ENCODE measurements at regions not wholly inside any gene's neighbourhood (a gene's known extent, or its start where the extent isn't known, plus 50 kb on each side); places are given as distances from the start of the nearest gene placed in this dataset.

- intact Hi-C loops (cut with micrococcal nuclease), result loop anchor here in 1 of 2 donors (5.0 kb wide), 1 partner anchor 181 kb away; no protein-coding TSS in a partner anchor
- ChIA-PET CTCF (no interaction called here), POLR2A (no interaction called here)
Observed at GRCh38 chr10:129151281-129151680, 315.8 kb upstream of the MGMT start.

GRCh38 chr10:129156406-129156805, 310.6 kb upstream of the MGMT start:
- no peaks in the 10 kb centered on the region for H3K9me3 ChIP-seq (ENCODE audit: control insufficient read depth in 2 of 3, low read length in 3 of 3)
- H3K36me3 ChIP-seq (ENCODE audit: control insufficient read depth in 2 of 3, insufficient read depth in 3 of 3, low read length in 3 of 3), result no peaks in the 10 kb centered on the region
- ChIA-PET POLR2A (no interaction called here), CTCF (no interaction called here)
- peaks cover 0 to 3% (median 0%) of the 10 kb centered on the region in 7 donors for H3K4me1 Mint-ChIP-seq
- H3K27me3 Mint-ChIP-seq, result peaks cover 0 to 11% (median 4%) of the 10 kb centered on the region in 5 donors
- H3K27ac Mint-ChIP-seq, result no peak overlapping the region
- no peak overlapping the region for H3K4me3 ChIP-seq (ENCODE audit: low read length)
- no peaks in the 10 kb centered on the region for H3K4me1 ChIP-seq (ENCODE audit: control insufficient read depth in 2 of 2, insufficient read depth in 2 of 2, low read length in 2 of 2)
- no peak for ATAC-seq
- no peak overlapping the region for H3K4me3 Mint-ChIP-seq
- no peak overlapping the region for H3K27ac ChIP-seq (ENCODE audit: low read depth, low read length)
- intact Hi-C loops (cut with micrococcal nuclease), result no loop called here
- DNase-seq, result no peak
- H3K36me3 Mint-ChIP-seq, result peaks cover 0 to 8% (median 0%) of the 10 kb centered on the region in 5 donors
- peaks cover 0 to 29% (median 9%) of the 10 kb centered on the region in 11 donors for H3K9me3 Mint-ChIP-seq
- no peaks in the 10 kb centered on the region for H3K27me3 ChIP-seq (ENCODE audit: control insufficient read depth in 2 of 2, insufficient read depth in 2 of 2, low read length in 2 of 2)

More at GRCh38 chr10:129151281-129151680, 315.8 kb upstream of the MGMT start:
- no peaks in the 10 kb centered on the region for H3K4me1 ChIP-seq (ENCODE audit: control insufficient read depth in 2 of 2, insufficient read depth in 2 of 2, low read length in 2 of 2)
- Mint-ChIP-seq H3K27ac (no peak overlapping the region), H3K4me3 (no peak overlapping the region), H3K27me3 (peaks cover 3 to 13% (median 5%) of the 10 kb centered on the region in 5 donors), H3K36me3 (peaks cover 0 to 6% (median 0%) of the 10 kb centered on the region in 5 donors), H3K9me3 (peaks cover 0 to 20% (median 6%) of the 10 kb centered on the region in 11 donors), H3K4me1 (no peaks in the 10 kb centered on the region)
- no peaks in the 10 kb centered on the region for H3K36me3 ChIP-seq (ENCODE audit: control insufficient read depth in 2 of 3, insufficient read depth in 3 of 3, low read length in 3 of 3)
- DNase-seq (no peak), ATAC-seq (no peak)
- no peak overlapping the region for H3K4me3 ChIP-seq (ENCODE audit: low read length)
- H3K27me3 ChIP-seq (ENCODE audit: control insufficient read depth in 2 of 2, insufficient read depth in 2 of 2, low read length in 2 of 2), result no peaks in the 10 kb centered on the region
- no peak overlapping the region for H3K27ac ChIP-seq (ENCODE audit: low read depth, low read length)
- H3K9me3 ChIP-seq (ENCODE audit: control insufficient read depth in 2 of 3, low read length in 3 of 3), result no peaks in the 10 kb centered on the region

- Histone ChIP-seq H3K4me3 (ENCODE audit: low read length) (no peak overlapping the region), H3K27ac (ENCODE audit: low read depth, low read length) (no peak overlapping the region), H3K9me3 (ENCODE audit: control insufficient read depth in 2 of 3, low read length in 3 of 3) (no peaks in the 10 kb centered on the region), H3K4me1 (ENCODE audit: control insufficient read depth in 2 of 2, insufficient read depth in 2 of 2, low read length in 2 of 2) (no peaks in the 10 kb centered on the region), H3K27me3 (ENCODE audit: control insufficient read depth in 2 of 2, insufficient read depth in 2 of 2, low read length in 2 of 2) (no peaks in the 10 kb centered on the region), H3K36me3 (ENCODE audit: control insufficient read depth in 2 of 3, insufficient read depth in 3 of 3, low read length in 3 of 3) (no peaks in the 10 kb centered on the region)
- ATAC-seq (no peak), DNase-seq (no peak)
- ChIA-PET POLR2A (interaction anchor here (1.2 kb wide), 1 partner anchor 12 kb away, joined by 3 read pairs; no protein-coding TSS in a partner anchor), CTCF (no interaction called here)
- Mint-ChIP-seq H3K9me3 (peaks cover 0 to 29% (median 9%) of the 10 kb centered on the region in 11 donors), H3K27me3 (peaks cover 0 to 11% (median 4%) of the 10 kb centered on the region in 5 donors), H3K4me3 (no peak overlapping the region), H3K36me3 (peaks cover 0 to 8% (median 0%) of the 10 kb centered on the region in 5 donors), H3K4me1 (peaks cover 0 to 5% (median 0%) of the 10 kb centered on the region in 7 donors), H3K27ac (no peak overlapping the region)
- intact Hi-C loops (cut with micrococcal nuclease), result no loop called here
Observed at GRCh38 chr10:129157185-129157584, 309.9 kb upstream of the MGMT start.

- Mint-ChIP-seq H3K4me1 (peaks cover 0 to 7% (median 0%) of the 10 kb centered on the region in 7 donors), H3K36me3 (peaks cover 0 to 8% (median 0%) of the 10 kb centered on the region in 5 donors), H3K27ac (no peak overlapping the region), H3K4me3 (no peak overlapping the region), H3K9me3 (peaks cover 0 to 16% (median 5%) of the 10 kb centered on the region in 11 donors), H3K27me3 (peaks cover 0 to 11% (median 4%) of the 10 kb centered on the region in 5 donors)
- Histone ChIP-seq H3K9me3 (ENCODE audit: control insufficient read depth in 2 of 3, low read length in 3 of 3) (no peaks in the 10 kb centered on the region), H3K27me3 (ENCODE audit: control insufficient read depth in 2 of 2, insufficient read depth in 2 of 2, low read length in 2 of 2) (no peaks in the 10 kb centered on the region), H3K4me1 (ENCODE audit: control insufficient read depth in 2 of 2, insufficient read depth in 2 of 2, low read length in 2 of 2) (no peaks in the 10 kb centered on the region), H3K36me3 (ENCODE audit: control insufficient read depth in 2 of 3, insufficient read depth in 3 of 3, low read length in 3 of 3) (no peaks in the 10 kb centered on the region), H3K4me3 (ENCODE audit: low read length) (no peak overlapping the region), H3K27ac (ENCODE audit: low read depth, low read length) (no peak overlapping the region)
- DNase-seq (no peak), ATAC-seq (no peak)
- POLR2A ChIA-PET, result no interaction called here
- CTCF ChIA-PET, result interaction anchor here (0.6 kb wide), 1 partner anchor 136 kb away, joined by 3 read pairs; no protein-coding TSS in a partner anchor
- intact Hi-C loops (cut with micrococcal nuclease), result loop anchor here in 1 of 2 donors (5.0 kb wide), 1 partner anchor 124 kb away; no protein-coding TSS in a partner anchor
Observed at GRCh38 chr10:129161150-129161549, 305.9 kb upstream of the MGMT start.

- no peaks in the 10 kb centered on the region for H3K36me3 Mint-ChIP-seq
Observed at GRCh38 chr10:129163531-129163930, 303.5 kb upstream of the MGMT start.

GRCh38 chr10:129165076-129165720, 301.8 kb upstream of the MGMT start:
- no peak overlapping the region for H3K4me3 Mint-ChIP-seq
- intact Hi-C loops (cut with micrococcal nuclease), result no loop called here
- H3K27ac ChIP-seq (ENCODE audit: low read depth, low read length), result no peak overlapping the region
- H3K36me3 ChIP-seq (ENCODE audit: control insufficient read depth in 2 of 3, insufficient read depth in 3 of 3, low read length in 3 of 3), result no peaks in the 10 kb centered on the region
- CTCF ChIA-PET, result no interaction called here
- H3K9me3 Mint-ChIP-seq, result peaks cover 0 to 2% (median 0%) of the 10 kb centered on the region in 11 donors
- H3K36me3 Mint-ChIP-seq, result no peaks in the 10 kb centered on the region
- no peak overlapping the region for H3K4me3 ChIP-seq (ENCODE audit: low read length)
- POLR2A ChIA-PET, result no interaction called here
- H3K27me3 Mint-ChIP-seq, result peaks cover 0 to 7% (median 4%) of the 10 kb centered on the region in 5 donors
- DNase-seq (no peak), ATAC-seq (no peak)
- H3K9me3 ChIP-seq (ENCODE audit: control insufficient read depth in 2 of 3, low read length in 3 of 3), result no peaks in the 10 kb centered on the region
- H3K4me1 ChIP-seq (ENCODE audit: control insufficient read depth in 2 of 2, insufficient read depth in 2 of 2, low read length in 2 of 2), result no peaks in the 10 kb centered on the region
- peaks cover 0 to 7% (median 0%) of the 10 kb centered on the region in 7 donors for H3K4me1 Mint-ChIP-seq
- no peak overlapping the region for H3K27ac Mint-ChIP-seq
- H3K27me3 ChIP-seq (ENCODE audit: control insufficient read depth in 2 of 2, insufficient read depth in 2 of 2, low read length in 2 of 2), result no peaks in the 10 kb centered on the region

More at GRCh38 chr10:129163531-129163930, 303.5 kb upstream of the MGMT start:
- POLR2A ChIA-PET, result no interaction called here
- ATAC-seq (no peak), DNase-seq (no peak)
- intact Hi-C loops (cut with micrococcal nuclease), result loop anchor here in 1 of 2 donors (5.0 kb wide), 1 partner anchor 126 kb away; no protein-coding TSS in a partner anchor
- peaks cover 0 to 7% (median 2%) of the 10 kb centered on the region in 11 donors for H3K9me3 Mint-ChIP-seq
- Histone ChIP-seq H3K4me3 (ENCODE audit: low read length) (no peak overlapping the region), H3K9me3 (ENCODE audit: control insufficient read depth in 2 of 3, low read length in 3 of 3) (no peaks in the 10 kb centered on the region), H3K27me3 (ENCODE audit: control insufficient read depth in 2 of 2, insufficient read depth in 2 of 2, low read length in 2 of 2) (no peaks in the 10 kb centered on the region), H3K27ac (ENCODE audit: low read depth, low read length) (no peak overlapping the region), H3K4me1 (ENCODE audit: control insufficient read depth in 2 of 2, insufficient read depth in 2 of 2, low read length in 2 of 2) (no peaks in the 10 kb centered on the region), H3K36me3 (ENCODE audit: control insufficient read depth in 2 of 3, insufficient read depth in 3 of 3, low read length in 3 of 3) (no peaks in the 10 kb centered on the region)
- CTCF ChIA-PET, result no interaction called here
- H3K27ac Mint-ChIP-seq, result no peak overlapping the region
- H3K4me3 Mint-ChIP-seq, result no peak overlapping the region
- peaks cover 0 to 7% (median 4%) of the 10 kb centered on the region in 5 donors for H3K27me3 Mint-ChIP-seq
- H3K4me1 Mint-ChIP-seq, result peaks cover 0 to 7% (median 0%) of the 10 kb centered on the region in 7 donors
